GM23248 (cell line): ENCODE measurements at regions not wholly inside any gene's neighbourhood (a gene's known extent, or its start where the extent isn't known, plus 50 kb on each side); places are given as distances from the start of the nearest gene placed in this dataset.

Experiments
- EZH2 ChIP-seq: fragments of 200-600 bp; sonication (generic); IDR thresholded peaks from 2 replicates; pipeline ENCODE4 v1.6.1; 2018; ENCODE audit warnings: antibody characterized with exemption, mild to moderate bottlenecking; ENCODE audit not compliant: insufficient read depth, poor library complexity, severe bottlenecking
- EZH2phosphoT487 ChIP-seq: fragments of 200-600 bp; sonication (generic); IDR thresholded peaks from 2 replicates; pipeline ENCODE4 v1.6.1; 2018; ENCODE audit warnings: antibody characterized with exemption, moderate library complexity, mild to moderate bottlenecking, low read depth; ENCODE audit not compliant: insufficient read depth

- TF ChIP-seq EZH2 (no peak), EZH2phosphoT487 (no peak)
Observed at GRCh38 chr18:7298149-7298548, 67.3 kb downstream of the LRRC30 start.
